GM23338 (cell line): ENCODE measurements at regions not wholly inside any gene's neighbourhood (a gene's known extent, or its start where the extent isn't known, plus 50 kb on each side); places are given as distances from the start of the nearest gene placed in this dataset.

Experiments
- ATAC-seq: fragments of 200-7000 bp; cut with Tn5 transposase; 3 replicates; pipeline ENCODE4 v1.9.1; 2020
- DNase-seq: peaks from one replicate; pipeline ENCODE4 v3.0.0-alpha.2; 2015; ENCODE audit warnings: low spot score
- H2AFZ ChIP-seq: fragments of 200-600 bp; sonication (generic); 2 replicates; pipeline ENCODE4 v1.8.0; 2016; ENCODE audit warnings: antibody characterized with exemption, mild to moderate bottlenecking, moderate library complexity
- H3F3A ChIP-seq: fragments of 200-600 bp; sonication (generic); replicated peaks from 2 replicates; pipeline ENCODE4 v1.8.0; 2017; ENCODE audit warnings: antibody characterized with exemption, mixed run types, low read depth
- H3K27ac ChIP-seq: fragments of 200-600 bp; sonication (generic); 2 replicates; pipeline ENCODE4 v1.6.1; 2016; ENCODE audit warnings: low read depth
- H3K27me3 ChIP-seq: fragments of 200-600 bp; sonication (generic); 2 replicates; pipeline ENCODE4 v1.8.0; 2016; ENCODE audit warnings: mild to moderate bottlenecking, mixed run types, moderate library complexity; ENCODE audit not compliant: insufficient read depth
- H3K36me3 ChIP-seq: fragments of 200-600 bp; sonication (generic); 2 replicates; pipeline ENCODE4 v1.8.0; 2016; ENCODE audit warnings: mild to moderate bottlenecking; ENCODE audit not compliant: insufficient read depth
- H3K4me1 ChIP-seq: fragments of 200-600 bp; sonication (generic); 2 replicates; pipeline ENCODE4 v1.8.0; 2016; ENCODE audit warnings: mild to moderate bottlenecking, moderate library complexity; ENCODE audit not compliant: insufficient read depth
- H3K4me2 ChIP-seq: fragments of 200-600 bp; sonication (generic); 2 replicates; pipeline ENCODE4 v1.7.1; 2017; ENCODE audit warnings: mixed run types
- H3K4me3 ChIP-seq: fragments of 200-600 bp; sonication (generic); 2 replicates; pipeline ENCODE4 v1.6.1; 2016; ENCODE audit warnings: mixed run types
- H3K79me2 ChIP-seq: fragments of 200-600 bp; sonication (generic); replicated peaks from 2 replicates; pipeline ENCODE4 v1.8.0; 2017; ENCODE audit warnings: mild to moderate bottlenecking; ENCODE audit not compliant: insufficient read depth
- H3K9me2 ChIP-seq: fragments of 200-600 bp; sonication (generic); 2 replicates; pipeline ENCODE4 v1.8.0; 2017; ENCODE audit not compliant: insufficient read depth
- H4K20me1 ChIP-seq: fragments of 200-600 bp; sonication (generic); replicated peaks from 2 replicates; pipeline ENCODE4 v1.8.0; 2017; ENCODE audit warnings: mild to moderate bottlenecking; ENCODE audit not compliant: insufficient read depth
- H3K27ac Mint-ChIP-seq: 2 replicates; pipeline ENCODE4 v1.8.0; 2020; ENCODE audit warnings: inconsistent platforms, mild to moderate bottlenecking, moderate library complexity, mixed read lengths
- H3K27me3 Mint-ChIP-seq: 3 replicates; pipeline ENCODE4 v1.8.0; 2022; ENCODE audit warnings: low read depth, mild to moderate bottlenecking, moderate library complexity, mixed read lengths, inconsistent platforms; ENCODE audit not compliant: insufficient read depth, poor library complexity
- H3K36me3 Mint-ChIP-seq: 3 replicates; pipeline ENCODE4 v1.8.0; 2021; ENCODE audit warnings: low read depth, mild to moderate bottlenecking, inconsistent platforms, moderate library complexity, mixed read lengths
- H3K4me1 Mint-ChIP-seq: 3 replicates; pipeline ENCODE4 v1.8.0; 2020; ENCODE audit warnings: mild to moderate bottlenecking, inconsistent platforms, mixed read lengths
- H3K4me3 Mint-ChIP-seq: 3 replicates; pipeline ENCODE4 v1.8.0; 2021; ENCODE audit warnings: moderate library complexity, mild to moderate bottlenecking, inconsistent platforms, mixed read lengths
- H3K9me3 Mint-ChIP-seq: 3 replicates; pipeline ENCODE4 v1.8.0; 2020; ENCODE audit warnings: moderate library complexity, mild to moderate bottlenecking, inconsistent platforms, mixed read lengths
- CREB1 ChIP-seq: fragments of 250-450 bp; sonication (Bioruptor Pico); IDR thresholded peaks from 2 replicates; pipeline ENCODE4 v1.5.0; 2020; ENCODE audit warnings: low read depth, mild to moderate bottlenecking, moderate library complexity
- ETS1 ChIP-seq: IDR thresholded peaks from 2 replicates; pipeline ENCODE4 v1.6.1; 2016; ENCODE audit warnings: antibody characterized with exemption
- EZH2 ChIP-seq: fragments of 200-600 bp; sonication (generic); IDR thresholded peaks from one replicate; pipeline ENCODE4 v1.8.0; 2017; ENCODE audit warnings: antibody characterized with exemption, mild to moderate bottlenecking, low read depth; ENCODE audit not compliant: unreplicated experiment
- EZH2phosphoT487 ChIP-seq: fragments of 200-600 bp; sonication (generic); IDR thresholded peaks from one replicate; pipeline ENCODE4 v1.8.1; 2018; ENCODE audit warnings: antibody characterized with exemption; ENCODE audit not compliant: unreplicated experiment
- JUNB ChIP-seq: IDR thresholded peaks from one replicate; pipeline ENCODE4 v1.6.1; 2016; ENCODE audit warnings: antibody characterized with exemption; ENCODE audit not compliant: unreplicated experiment
- POLR2AphosphoS5 ChIP-seq: IDR thresholded peaks from 2 replicates; pipeline ENCODE4 v1.6.1; 2016; ENCODE audit warnings: antibody characterized with exemption, low read depth
- STAT1 ChIP-seq: IDR thresholded peaks from one replicate; pipeline ENCODE4 v1.6.1; 2016; ENCODE audit warnings: antibody characterized with exemption; ENCODE audit not compliant: unreplicated experiment
- ZNF114 ChIP-seq: fragments of 250-450 bp; sonication (Bioruptor Pico); IDR thresholded peaks from 2 replicates; pipeline ENCODE4 v1.5.0; 2020; ENCODE audit warnings: mild to moderate bottlenecking, moderate library complexity
- ZNF331 ChIP-seq: fragments of 250-450 bp; sonication (Bioruptor Pico); IDR thresholded peaks from 2 replicates; pipeline ENCODE4 v1.5.0; 2020; ENCODE audit warnings: low read depth, mild to moderate bottlenecking, moderate library complexity
- TF ChIP-seq, protein P1 (sequence below), 2 experiments: fragments of 200-600 bp in 1 of 2; sonication (generic) in 1 of 2; conservative IDR thresholded peaks; 2 replicates each; pipeline versions ENCODE4 v1.5.1 to v1.6.1; 2016 to 2017; ENCODE audit warnings: antibody characterized with exemption in 2 of 2, low read depth in 2 of 2, mild to moderate bottlenecking in 2 of 2, moderate library complexity in 1 of 2

DNA sequence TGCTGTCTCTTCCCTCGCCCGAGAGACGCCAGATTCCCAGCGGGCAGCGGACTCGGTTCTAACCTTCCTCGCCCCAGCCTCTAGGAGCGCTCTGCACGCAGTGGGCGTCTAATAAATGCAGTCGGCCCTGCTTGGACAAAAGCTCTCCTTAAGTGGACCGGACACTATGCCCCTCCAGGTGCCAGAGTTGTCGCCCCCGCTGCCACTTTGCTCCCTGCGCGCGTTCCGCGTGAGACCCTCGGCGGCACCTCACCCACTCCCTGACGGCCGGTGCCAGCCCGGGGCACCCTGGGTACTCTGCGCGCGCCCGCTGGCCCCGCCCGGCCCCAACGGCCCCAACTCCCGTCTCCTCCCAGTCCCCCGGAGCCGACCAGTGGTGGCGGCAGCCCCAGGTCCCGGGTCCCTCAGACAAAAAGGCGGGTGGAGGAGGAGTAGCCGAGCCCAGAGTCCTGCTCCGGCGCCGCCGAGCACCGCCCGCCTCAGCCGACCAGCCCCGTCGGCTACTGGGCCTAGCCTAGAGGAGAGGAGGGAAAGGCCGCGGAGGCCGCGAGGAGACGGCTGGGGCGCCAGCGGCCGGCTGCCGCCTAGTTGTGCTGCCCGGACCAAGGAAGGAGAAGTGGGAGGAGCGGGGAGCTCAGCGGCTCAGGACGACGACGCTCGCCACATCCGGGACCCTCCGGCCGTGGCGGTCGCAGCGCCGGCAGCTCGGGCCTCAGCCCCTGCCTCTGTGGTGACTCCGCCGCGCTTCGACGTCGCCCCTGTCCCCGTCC, 123.0 kb downstream of the GOSR1 start:
- H3K4me1 ChIP-seq, result peaks cover 26% of the 10 kb centered on the region

GRCh38 chr17:30599428-30600059, 122.3 kb downstream of the GOSR1 start:
- no peaks in the 10 kb centered on the region for H3K27me3 ChIP-seq
- no peak for DNase-seq
- H2AFZ ChIP-seq, result peak overlapping the region; percentile 97
- Mint-ChIP-seq H3K9me3 (peaks cover 20% of the 10 kb centered on the region), H3K27me3 (peaks cover 5% of the 10 kb centered on the region), H3K27ac (peak overlapping the region; percentile 44), H3K4me1 (peaks cover 35% of the 10 kb centered on the region), H3K36me3 (peaks cover 8% of the 10 kb centered on the region; the same call in 2 of the 3 replicates), H3K4me3 (peak overlapping the region; percentile 97)
- peak overlapping the region; percentile 93 for H3K4me2 ChIP-seq
- H3F3A ChIP-seq, result peaks cover 14% of the 10 kb centered on the region; the same call in 1 of the 2 replicates
- H4K20me1 ChIP-seq, result no peaks in the 10 kb centered on the region; the same call in 1 of the 2 replicates
- H3K4me3 ChIP-seq, result peak overlapping the region; percentile 90
- H3K36me3 ChIP-seq, result no peaks in the 10 kb centered on the region; the same call in 1 of the 2 replicates
- H3K9me2 ChIP-seq, result no peaks in the 10 kb centered on the region
- H3K27ac ChIP-seq, result peak overlapping the region; percentile 27; the same call in 1 of the 2 replicates
- peaks cover 19% of the 10 kb centered on the region for H3K4me1 ChIP-seq
- H3K79me2 ChIP-seq, result peaks cover 35% of the 10 kb centered on the region
- no peak; the same call in 1 of the 3 replicates for ATAC-seq
- TF ChIP-seq STAT1, result no peak
- no peak for TF ChIP-seq JUNB
- no peak for TF ChIP-seq ETS1
- no peak for TF ChIP-seq EZH2phosphoT487
- no peak for TF ChIP-seq ZNF331 (CRISPR knock-in tag)
- TF ChIP-seq CREB1 (CRISPR knock-in tag), result no peak
- no peak for TF ChIP-seq EZH2

More for the DNA sequence above, 123.0 kb downstream of the GOSR1 start:
- Histone ChIP-seq H3K4me2 (peak overlapping the region; percentile 93), H3K27me3 (no peaks in the 10 kb centered on the region), H3K27ac (peak overlapping the region; percentile 99), H4K20me1 (no peaks in the 10 kb centered on the region; the same call in 1 of the 2 replicates), H3K9me2 (no peaks in the 10 kb centered on the region), H2AFZ (peak overlapping the region; percentile 97), H3K36me3 (no peaks in the 10 kb centered on the region; the same call in 1 of the 2 replicates), H3K79me2 (peaks cover 42% of the 10 kb centered on the region), H3K4me3 (peak overlapping the region; percentile 90), H3F3A (peaks cover 14% of the 10 kb centered on the region; the same call in 1 of the 2 replicates)
- Mint-ChIP-seq H3K36me3 (peaks cover 6% of the 10 kb centered on the region; the same call in 2 of the 3 replicates), H3K4me1 (peaks cover 34% of the 10 kb centered on the region), H3K27ac (peak overlapping the region; percentile 44; the same call in 1 of the 2 replicates), H3K27me3 (peaks cover 5% of the 10 kb centered on the region), H3K4me3 (peak overlapping the region; percentile 97), H3K9me3 (peaks cover 20% of the 10 kb centered on the region)
- DNase-seq, result peak; percentile 92
- ATAC-seq, result peak; percentile 91
- TF ChIP-seq ZNF114 (CRISPR knock-in tag) (no peak), POLR2AphosphoS5 (peak; percentile 84), ETS1 (peak; percentile 56)
- TF ChIP-seq, protein P1, sequence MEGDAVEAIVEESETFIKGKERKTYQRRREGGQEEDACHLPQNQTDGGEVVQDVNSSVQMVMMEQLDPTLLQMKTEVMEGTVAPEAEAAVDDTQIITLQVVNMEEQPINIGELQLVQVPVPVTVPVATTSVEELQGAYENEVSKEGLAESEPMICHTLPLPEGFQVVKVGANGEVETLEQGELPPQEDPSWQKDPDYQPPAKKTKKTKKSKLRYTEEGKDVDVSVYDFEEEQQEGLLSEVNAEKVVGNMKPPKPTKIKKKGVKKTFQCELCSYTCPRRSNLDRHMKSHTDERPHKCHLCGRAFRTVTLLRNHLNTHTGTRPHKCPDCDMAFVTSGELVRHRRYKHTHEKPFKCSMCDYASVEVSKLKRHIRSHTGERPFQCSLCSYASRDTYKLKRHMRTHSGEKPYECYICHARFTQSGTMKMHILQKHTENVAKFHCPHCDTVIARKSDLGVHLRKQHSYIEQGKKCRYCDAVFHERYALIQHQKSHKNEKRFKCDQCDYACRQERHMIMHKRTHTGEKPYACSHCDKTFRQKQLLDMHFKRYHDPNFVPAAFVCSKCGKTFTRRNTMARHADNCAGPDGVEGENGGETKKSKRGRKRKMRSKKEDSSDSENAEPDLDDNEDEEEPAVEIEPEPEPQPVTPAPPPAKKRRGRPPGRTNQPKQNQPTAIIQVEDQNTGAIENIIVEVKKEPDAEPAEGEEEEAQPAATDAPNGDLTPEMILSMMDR (conservative IDR thresholded peaks at IDR 0.05; ENCODE audit: low read depth in 2 of 2), result peak; percentile 47 to 51
